NCI-H748 treated with DMSO at 0.1 percent for 48 hours (cell line): ENCODE measurements at regions not wholly inside any gene's neighbourhood (a gene's known extent, or its start where the extent isn't known, plus 50 kb on each side); places are given as distances from the start of the nearest gene placed in this dataset.

ENCODE experiments used
- DNase-seq: peaks from one replicate; lab custom pipeline; 2025; lab: John Stamatoyannopoulos, UW

DNA sequence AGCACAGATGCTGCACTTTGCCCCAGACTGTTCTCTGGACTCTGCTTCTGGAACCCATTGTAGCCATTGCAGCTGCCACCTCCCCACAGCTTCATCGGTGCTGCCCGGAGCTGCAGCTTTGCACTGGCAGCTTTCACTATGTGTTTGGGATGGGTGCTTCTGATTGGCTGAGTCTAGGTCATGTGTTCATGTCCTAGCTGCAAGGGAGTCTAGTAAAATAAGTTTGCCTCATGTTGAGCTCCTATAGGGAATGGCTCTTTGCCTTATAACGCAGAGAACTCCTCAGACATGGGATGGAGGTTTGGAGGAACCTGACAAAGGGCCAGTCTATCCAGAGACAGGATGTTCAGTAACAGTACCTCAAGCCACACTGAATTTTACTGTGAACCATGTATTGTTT lies 268.0 kb downstream of the BMP7 start:
- no peak for DNase-seq

DNA sequence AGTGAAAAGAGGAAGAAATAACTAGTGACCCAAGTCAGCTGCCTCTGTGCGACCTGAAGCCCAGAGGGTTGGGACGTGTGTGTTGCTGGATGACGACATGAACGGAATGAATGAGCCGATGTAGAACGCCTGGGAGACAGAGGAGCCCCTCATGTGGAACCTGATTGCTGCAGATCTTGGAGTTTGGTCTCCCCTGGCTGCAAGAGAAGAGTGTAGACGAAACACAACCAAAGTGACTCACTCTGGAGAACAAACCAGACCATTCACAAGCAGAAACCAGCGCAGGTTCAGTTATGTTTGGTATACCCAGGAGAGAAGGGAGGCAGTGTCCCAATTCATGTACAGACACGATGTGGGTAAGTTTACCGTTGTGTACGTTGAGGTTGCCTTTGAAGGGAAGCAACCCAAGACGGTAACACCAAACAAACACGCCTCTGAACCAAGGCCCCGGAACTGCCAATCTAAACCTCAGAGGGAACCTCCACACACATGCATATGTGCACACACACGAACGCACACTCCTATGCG lies 265.9 kb downstream of the BMP7 start:
- no peak for DNase-seq

DNA sequence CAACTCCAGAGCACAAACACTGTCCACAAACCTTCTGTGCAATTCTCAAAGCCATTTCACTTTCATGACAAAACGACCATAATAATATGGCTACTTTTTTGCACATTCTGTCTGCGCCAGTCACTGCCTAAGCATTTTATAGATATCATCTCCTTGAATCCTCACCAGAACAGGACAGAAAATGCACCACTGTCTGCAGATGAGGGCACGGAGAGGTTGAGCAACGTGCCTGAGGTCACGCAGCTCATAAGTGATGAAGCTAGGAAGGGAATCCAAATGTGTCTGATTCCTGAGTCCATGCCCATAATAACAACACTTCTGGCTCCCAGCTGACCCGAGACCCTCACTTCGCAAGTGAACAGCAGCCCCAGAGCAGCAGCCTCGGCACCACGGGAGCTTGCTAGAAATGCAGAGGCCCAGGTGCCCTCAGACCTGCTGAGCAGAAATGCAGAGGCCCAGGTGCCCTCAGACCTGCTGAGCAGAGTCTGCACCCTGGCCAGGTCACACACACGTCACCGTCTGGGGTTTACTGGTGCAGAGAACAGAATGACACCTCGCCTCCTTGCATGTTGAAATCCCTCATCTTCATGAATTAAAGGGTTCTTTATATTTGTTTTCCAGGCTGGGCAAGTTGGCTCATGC lies 265.2 kb downstream of the BMP7 start:
- DNase-seq: no peak

DNA sequence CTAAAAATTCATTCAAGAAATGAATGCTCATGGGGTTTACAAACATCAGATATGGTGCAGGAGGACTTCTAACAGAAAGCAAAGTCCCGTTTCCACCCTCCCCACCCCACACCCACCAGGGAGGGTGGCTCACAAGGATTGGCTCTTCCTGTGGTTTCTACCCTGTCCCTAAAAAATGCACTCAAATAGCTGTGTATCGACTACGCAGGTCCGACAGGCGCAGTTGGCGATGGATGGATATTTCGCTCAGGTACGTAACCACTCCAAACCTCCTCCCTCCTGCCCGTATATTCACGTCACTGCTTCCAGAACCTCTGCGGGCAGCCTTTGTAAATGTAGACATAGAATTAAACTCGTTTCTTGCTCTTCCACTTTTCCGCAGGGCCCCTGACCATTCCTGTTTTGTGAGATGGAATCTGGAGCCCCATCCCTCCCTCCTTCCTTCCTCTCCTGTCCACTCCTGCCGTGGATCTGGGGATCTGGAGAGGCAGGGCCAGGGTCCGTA lies 264.3 kb downstream of the BMP7 start:
- no peak for DNase-seq

DNA sequence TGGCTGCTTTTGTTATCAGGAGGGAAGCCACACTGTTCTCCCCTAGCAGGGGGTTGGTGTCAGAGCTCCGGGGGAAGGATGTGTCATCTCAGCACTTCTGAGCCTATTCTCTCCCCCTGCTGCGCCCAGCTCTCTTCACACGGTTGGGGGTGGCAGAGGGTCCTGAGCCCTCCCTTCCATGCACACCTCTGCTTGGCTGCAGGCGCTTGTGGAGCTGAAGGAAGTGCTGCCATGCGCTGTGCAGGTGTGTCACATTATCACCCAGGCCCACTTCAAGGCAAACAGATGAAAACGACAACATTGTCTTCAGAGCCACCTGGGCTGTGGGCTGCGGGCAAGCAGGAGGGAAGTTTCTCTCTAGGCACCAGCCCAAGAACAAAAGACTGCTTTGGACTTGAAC lies 263.4 kb downstream of the BMP7 start:
- DNase-seq: no peak

DNA sequence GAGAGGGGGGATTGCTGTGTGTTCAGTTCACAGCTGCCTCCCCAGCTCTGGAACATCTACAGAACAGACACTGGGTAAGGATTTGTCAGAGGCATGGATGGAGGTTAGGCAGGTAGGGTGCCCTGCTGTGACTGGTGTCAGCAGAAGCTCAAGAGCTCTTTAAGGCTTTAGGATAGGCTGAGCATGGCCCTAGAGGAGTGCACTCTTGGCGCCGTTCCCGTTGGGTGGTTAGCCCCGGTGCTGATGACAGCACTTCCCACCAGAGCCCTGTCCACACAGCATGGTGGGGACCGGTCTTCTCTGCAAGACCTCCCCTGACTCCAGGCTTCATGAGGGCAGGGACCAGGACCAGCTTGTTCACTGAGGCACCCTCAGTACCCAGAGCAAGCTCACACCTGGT lies 262.0 kb downstream of the BMP7 start:
- DNase-seq: no peak

DNA sequence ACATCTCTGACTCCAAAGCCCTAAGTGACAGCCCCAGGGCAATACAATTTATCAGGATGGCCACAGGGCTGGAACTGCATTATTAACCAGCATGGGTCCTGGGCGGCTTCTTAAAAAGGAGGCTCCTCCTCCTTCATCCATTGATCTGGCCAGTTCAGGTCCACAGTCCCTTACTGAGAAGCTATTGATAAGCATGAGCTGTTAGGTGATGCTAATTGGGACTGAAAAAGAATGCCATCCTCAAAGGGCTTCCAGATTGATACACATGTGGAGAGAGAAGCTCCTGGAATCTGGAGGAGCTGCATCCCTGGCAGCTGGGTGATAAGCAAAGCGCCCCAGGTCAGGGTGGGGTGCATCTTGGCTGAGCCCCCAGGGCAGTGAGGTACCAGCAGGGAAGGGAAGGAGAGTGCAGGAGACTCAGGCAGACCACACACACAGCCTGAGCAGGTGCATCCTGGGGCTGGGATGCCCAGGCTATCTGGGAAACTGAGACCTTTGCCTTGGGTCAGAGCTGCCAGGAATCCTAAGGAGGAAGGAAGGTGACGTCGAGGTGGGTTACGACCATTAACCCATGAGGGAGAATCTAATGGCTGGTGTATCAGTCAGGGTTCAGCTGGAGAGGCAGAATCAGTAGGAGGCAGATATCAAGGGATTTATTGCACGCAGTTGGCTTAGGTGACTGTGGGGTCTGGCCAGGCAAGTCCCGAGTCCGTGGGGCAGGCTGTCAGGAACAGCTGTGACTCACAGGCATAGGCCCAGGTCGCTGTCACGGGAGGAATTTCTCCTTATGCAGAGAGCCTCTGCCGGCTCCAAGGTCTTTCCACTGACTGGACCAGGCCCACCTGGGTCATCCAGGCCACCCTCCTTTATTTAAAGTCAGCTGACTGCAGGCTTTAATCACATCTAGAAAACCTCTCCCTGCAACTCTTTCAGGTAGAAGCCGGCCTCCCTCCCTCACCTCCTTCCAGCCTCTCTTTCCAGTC lies 261.2 kb downstream of the BMP7 start:
- DNase-seq: no peak

DNA sequence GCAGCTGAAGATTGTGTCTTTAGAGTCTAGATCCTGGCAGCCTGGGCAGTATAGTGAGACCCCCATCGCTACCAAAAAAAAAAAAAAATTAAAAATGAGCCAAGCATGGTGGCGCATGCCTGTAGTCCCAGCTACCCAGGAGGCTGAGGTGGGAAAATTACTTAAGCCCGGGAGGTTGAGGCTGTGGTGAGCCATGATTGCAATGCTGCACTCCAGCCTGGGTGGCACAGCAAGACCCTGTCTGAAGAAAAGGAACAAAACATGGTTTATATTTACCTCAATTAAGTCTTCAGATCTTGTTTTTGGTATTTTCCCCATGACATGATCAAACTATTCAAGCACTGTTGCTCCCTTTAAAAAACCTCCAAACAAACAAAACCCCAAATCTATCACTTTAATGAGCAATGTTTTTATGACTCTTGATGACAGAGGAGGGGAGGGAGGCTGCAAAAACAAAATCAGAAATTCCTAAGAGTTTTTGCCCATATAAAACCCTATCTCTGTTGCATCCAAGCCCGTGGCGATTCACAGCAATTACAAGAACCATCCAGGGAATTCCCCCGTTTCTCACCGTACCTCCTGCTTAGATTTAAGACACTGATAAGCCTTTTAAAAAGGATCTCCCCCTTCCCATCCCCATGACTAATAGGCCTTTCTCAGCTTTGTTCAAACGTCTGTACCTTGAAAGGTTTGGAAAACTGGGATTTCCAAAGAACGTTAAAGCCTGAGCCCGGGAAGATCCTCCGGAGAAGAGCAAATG lies 259.9 kb downstream of the BMP7 start:
- DNase-seq: no peak

DNA sequence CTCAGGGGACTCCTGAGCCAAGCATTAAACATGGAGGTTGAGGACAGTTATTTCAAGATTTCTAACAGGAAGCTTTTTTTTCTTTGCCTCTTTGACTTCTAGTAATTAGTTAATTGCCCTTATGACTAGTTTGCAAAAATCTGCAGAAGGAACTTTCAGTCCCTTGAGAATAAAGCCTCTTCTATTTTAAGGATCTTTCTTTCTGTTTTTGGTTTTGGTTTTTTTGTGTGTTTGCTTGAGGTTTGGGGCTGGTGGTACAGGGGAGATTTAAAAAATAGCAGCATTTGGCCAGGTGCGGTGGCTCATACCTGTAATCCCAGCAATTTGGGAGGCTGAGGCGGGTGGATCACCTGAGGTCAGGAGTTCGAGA lies 259.3 kb downstream of the BMP7 start:
- DNase-seq: no peak

DNA sequence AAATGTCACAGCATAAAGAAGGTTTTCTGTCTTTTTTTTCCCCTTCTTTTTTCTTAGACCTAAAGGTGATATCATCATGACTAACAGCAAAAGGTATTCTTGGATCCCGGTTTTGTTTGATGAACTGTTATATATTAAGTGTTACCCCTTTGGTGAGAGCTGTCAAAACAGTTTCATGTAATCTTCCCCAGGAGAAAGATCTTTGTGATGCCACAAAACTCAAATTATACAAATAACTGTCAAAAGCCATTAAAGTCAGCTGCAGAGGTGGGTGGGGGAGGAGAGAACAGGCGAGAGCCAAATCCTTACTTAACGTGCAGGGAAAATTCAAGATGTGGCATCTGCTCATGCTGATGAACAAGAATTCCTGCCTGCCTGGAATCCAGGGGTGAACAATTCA lies 258.2 kb downstream of the BMP7 start:
- no peak for DNase-seq

DNA sequence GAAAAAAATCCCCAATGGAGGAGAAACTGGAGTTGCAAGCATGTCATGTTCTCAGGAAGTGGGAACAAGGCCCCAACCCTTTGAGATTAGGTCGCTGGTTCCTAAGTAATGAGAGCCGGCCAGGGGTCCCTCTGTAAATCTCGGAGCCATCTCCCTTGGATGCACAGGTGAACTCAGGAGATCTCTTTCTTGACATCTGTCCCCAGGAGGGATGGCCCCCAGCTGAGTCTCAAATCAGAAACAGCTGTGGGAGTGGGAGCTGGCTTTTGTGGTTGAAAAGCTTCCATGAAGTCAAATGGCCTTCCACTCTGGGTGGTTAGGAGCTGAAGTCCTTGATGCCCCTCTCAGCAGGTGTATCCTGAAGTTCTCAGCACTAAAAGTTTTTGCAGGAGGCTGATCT lies 257.1 kb downstream of the BMP7 start:
- DNase-seq: no peak

DNA sequence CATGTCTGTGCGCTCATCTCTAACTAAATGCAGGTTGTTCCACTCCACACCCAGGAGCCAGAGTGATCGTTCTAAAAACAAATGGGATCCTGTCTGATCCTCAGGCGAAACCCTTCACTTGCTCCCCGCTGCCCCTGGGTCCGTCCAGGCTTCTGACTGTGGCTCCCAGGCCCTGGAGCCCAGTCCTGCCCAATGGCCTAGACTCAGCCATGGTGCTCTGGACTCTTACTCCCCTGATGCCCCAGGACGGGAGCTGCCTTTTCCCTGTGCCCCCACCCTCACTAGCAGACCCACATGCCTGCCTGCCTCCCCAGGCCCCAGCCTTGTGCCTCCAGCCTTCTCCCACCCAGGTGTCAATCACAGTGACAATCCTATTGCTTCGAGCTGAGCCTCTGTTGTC lies 256.7 kb downstream of the BMP7 start:
- no peak for DNase-seq

DNA sequence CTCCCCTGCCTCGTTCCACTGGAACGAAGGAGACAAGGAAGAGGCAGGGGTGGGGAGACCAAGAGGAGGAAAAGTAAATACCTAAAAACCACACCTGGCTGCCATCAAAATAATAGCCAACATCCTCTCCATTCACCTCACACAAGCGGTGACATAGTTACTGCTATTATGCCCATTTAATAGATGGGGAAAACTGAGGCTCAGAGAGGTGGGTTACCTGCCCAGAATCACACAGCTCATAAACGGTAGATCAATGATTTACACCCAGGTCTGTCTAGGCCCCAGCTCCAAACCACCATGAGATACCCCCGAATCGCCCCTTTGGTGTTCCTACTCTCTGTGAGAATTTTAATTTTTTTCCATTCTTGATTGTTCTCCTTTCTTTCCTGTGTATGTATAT lies 253.8 kb downstream of the BMP7 start:
- DNase-seq: no peak

DNA sequence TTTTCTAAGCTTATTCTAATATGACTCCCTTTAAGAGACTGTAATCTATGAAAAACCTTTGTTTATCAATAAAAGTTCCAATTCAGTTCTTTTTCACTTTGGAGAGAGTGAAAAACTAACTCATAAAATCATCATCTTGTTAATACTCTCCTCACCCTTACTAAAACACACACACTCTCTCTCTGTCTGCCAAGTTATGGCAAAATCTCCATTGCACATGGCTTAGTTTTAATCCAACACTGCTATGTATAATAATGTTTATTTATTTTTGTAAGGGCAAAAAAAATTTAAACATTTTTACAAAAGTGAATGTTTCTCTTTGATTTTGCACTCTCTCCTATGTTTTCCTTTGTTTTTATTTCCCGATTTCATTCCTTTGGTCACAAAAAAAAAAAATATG lies 253.2 kb downstream of the BMP7 start:
- DNase-seq: no peak

DNA sequence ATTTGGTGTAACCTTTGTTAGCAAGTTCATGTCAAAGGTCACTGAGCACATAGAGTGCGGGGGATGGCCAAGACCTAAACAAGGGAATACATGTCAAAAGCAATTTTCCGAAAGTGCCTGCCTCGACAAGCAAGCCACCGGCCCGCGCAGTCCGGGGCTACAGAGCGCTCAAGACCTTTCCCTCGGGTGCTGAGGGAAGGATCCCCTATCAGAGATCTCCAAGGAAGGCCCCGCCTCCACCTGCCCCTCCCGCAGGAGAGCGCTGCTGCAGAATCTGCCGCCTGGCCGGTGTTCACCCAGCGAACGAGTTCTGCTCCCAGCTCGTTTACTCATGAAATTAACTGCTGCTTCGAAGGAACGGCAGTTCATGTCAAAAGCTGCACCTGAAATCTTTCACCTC lies 252.7 kb downstream of the BMP7 start:
- DNase-seq: no peak

DNA sequence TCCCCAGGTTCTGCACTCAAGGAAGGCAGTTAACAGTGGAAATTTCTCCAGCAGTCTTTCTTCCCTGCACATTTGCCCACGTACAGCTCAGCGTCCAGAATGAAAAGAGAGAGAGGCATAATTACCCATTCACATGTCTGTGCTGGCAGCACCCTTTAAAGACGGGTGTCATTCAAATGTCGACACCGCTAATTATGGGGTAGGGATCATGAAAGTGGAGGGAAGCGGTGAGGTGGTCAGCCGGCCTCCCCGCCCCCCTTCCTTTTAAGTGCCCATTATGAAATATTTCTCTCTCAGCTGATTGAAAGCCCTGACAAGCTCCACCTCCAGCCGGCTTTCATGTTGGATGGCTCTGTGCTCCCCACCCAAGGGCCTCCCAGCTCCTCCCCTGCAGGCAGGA lies 246.1 kb downstream of the BMP7 start:
- no peak for DNase-seq

DNA sequence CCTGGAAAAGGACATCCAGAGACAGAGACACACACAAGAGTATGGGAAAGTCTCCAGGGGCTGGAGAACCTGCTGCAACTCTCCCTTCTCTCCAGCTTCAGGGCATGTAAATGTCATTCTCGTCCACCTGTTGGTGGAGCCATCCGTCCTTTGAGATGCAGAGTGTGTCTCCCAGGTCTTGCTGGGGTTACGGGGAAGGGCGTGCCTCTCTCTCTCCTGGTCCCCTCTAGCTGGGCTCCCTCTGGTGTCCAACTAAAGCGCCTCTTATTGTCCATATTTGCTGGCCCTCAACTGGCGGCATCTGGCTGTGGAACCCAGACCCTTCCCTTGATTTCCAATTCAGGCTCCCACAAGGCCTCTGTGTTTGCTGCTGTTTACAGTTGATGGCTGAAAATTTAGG lies 244.1 kb downstream of the BMP7 start:
- DNase-seq: no peak

DNA sequence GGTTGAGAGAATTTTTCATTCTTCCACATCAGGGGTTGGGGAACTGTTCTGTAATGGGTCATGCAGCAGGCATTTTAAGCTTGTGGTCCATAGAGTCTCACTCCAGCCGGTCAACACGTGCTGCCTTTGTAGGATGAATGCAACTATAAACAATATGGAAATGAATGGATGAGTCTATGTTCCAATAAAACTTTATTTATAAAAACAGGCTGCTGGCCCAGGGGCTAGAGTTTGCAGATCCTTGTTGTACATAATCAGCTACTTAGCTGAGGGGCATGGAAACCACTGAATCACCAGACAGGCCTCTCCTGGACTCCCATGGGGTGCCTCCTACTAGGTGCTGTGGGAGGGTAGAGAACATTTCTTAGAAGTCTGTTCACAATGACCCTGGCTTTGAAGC lies 243.4 kb downstream of the BMP7 start:
- DNase-seq: no peak

DNA sequence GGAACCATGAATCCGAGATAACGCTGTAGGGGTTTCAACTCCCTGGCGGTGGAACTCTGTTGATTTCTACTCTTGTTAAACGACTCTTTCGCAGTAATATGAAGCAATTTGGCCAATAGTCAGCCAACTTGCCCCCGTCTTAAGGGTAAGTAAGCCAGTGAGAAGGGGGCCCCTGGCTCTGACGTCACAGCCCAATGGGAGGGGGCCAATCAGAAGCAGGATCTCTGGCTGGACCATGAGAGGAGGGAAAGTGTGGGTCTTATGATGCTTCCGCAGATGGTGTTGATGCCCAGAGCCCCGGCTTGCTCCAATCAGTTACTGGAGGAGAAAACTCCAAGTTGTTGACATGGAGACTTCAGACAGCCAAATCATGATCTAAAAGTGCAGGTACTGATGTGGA lies 242.4 kb downstream of the BMP7 start:
- DNase-seq: no peak

DNA sequence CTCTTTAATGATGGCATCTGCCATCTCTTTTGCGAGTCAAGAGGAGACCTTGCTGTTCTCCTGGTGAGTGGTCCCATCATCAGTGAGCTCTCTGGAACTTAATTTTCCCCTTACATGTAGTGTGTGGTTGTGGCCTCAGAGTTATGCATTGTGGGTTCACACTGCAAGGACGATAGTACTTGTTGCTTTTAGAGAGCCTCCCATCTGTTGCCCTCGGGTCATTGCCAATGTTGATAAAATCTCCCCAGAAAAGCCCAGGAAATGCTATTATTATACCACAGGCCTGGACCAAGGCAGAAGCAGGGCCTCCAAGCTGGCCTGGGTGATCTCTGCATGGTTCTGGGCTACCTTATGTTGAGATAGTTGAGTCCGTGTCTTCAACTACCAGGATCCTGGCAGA lies 241.6 kb downstream of the BMP7 start:
- no peak for DNase-seq

DNA sequence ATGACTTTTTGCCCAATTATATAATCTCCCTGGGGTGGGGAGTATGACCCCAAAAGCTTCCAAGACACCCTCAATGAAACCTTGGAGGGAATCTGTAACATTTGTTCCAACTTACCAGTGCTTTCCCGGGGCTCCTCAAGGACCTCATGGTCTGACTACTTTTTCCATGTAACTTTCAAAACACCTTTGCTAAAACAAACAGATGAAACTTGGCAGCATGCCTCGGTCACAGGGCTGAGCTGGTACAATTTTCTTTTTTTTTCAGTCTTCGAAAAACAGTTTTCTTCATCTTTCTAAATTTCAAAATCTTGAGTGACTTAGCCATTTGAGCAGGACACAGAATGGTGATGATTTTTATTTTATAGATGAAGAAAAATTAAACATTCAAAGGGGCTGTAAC lies 241.2 kb downstream of the BMP7 start:
- DNase-seq: no peak

DNA sequence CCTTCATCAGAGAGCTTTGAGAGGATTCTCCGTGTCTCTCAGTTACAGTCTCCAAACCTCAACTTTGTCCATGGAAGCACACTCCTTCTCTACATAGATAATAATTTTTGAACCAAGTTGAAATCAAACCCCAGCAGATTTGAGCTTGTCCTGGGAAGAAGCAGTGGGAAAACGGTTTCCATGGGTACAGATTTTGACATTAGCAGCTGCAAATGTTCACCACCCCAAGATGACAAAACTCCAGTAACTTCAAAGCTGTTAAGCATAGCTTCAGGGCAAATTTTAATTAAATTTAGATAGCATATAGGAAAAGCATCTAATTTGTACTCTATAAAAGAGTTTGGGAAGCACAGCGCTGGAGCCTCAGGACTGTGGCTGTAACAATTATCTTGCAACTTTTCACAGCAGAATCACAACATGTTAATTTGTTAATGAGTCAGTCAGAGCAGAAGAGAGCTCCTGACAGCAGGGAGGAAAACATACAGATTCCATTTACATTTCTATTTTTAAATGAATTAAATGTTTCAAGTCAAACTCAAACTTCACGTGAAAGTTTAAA lies 240.7 kb downstream of the BMP7 start:
- DNase-seq: no peak
